NB4 (cell line): ENCODE measurements at regions not wholly inside any gene's neighbourhood (a gene's known extent, or its start where the extent isn't known, plus 50 kb on each side); places are given as distances from the start of the nearest gene placed in this dataset.

ENCODE experiments used
- DNase-seq: peaks from one replicate; pipeline ENCODE4 v3.0.0; 2010; ENCODE audit warnings: low read depth
- H3K4me3 ChIP-seq: one replicate; pipeline ENCODE4 v1.5.1; 2011; ENCODE audit warnings: mild to moderate bottlenecking, low read depth, low read length, moderate library complexity
- MYC ChIP-seq: IDR thresholded peaks from 2 replicates; pipeline ENCODE4 v1.6.1; 2011; ENCODE audit warnings: low read depth, low read length
- POLR2A ChIP-seq: IDR thresholded peaks from 2 replicates; pipeline ENCODE4 v1.6.1; 2011; ENCODE audit warnings: mild to moderate bottlenecking; ENCODE audit not compliant: insufficient read length; ENCODE audit errors: extremely low read depth
- TF ChIP-seq, protein P1 (sequence below): IDR thresholded peaks from one replicate; pipeline ENCODE4 v1.5.1; 2012; ENCODE audit warnings: low read depth, low read length
- TF ChIP-seq, protein P2 (sequence below): IDR thresholded peaks from 2 replicates; pipeline ENCODE4 v1.6.1; 2011; ENCODE audit warnings: low read depth, low read length

DNA sequence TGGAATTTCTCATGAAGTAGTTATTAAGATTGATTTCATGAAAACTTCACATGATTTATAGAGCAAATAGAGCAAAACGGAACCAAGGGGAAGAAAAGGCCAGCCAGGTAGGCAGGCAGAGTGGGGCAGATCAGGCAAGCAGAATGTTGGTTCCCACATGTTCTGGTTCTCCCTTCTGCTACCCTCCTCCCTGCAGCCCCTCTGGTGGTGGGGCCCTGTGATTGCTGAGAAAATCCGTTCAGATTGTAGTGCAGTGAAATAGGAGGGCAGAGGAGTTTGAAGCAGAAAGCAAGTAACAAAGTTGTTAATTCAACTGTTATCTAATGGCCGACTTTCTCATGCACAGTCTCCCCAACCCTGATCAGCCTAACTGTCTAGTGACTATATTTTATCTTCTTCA lies 185.3 kb downstream of the MID1IP1 start:
- TF ChIP-seq MYC, result no peak
- TF ChIP-seq, protein P1, sequence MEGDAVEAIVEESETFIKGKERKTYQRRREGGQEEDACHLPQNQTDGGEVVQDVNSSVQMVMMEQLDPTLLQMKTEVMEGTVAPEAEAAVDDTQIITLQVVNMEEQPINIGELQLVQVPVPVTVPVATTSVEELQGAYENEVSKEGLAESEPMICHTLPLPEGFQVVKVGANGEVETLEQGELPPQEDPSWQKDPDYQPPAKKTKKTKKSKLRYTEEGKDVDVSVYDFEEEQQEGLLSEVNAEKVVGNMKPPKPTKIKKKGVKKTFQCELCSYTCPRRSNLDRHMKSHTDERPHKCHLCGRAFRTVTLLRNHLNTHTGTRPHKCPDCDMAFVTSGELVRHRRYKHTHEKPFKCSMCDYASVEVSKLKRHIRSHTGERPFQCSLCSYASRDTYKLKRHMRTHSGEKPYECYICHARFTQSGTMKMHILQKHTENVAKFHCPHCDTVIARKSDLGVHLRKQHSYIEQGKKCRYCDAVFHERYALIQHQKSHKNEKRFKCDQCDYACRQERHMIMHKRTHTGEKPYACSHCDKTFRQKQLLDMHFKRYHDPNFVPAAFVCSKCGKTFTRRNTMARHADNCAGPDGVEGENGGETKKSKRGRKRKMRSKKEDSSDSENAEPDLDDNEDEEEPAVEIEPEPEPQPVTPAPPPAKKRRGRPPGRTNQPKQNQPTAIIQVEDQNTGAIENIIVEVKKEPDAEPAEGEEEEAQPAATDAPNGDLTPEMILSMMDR, result no peak
- TF ChIP-seq, protein P2, sequence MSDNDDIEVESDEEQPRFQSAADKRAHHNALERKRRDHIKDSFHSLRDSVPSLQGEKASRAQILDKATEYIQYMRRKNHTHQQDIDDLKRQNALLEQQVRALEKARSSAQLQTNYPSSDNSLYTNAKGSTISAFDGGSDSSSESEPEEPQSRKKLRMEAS, result no peak
- TF ChIP-seq POLR2A, result no peak
- H3K4me3 ChIP-seq, result no peak overlapping the region
- DNase-seq, result no peak

DNA sequence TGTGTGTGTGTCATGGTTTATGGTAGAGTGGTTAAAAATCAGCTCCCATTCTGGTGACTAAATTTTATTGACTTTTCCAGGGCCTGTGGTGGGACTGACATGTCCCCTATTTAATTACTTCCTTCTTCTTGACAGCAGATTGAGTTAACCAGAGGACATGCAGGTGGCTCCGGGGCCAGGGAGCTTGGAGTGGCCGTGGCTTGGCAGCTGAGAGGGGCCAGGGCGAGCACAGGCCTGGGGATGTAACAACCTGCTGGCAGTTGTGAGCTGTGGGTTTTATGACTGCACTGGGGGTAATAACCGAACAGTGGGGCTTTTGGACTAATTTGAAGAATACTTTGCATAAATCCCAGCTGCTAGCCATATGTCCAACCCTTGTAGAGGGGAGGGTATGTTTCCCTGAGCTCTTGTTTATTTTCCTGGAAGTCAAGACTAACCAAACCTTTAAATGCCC lies 186.0 kb downstream of the MID1IP1 start:
- H3K4me3 ChIP-seq, result no peak overlapping the region
- peak; percentile 64 for DNase-seq
- no peak for TF ChIP-seq POLR2A
- TF ChIP-seq MYC, result no peak
- TF ChIP-seq, protein P2, result no peak
- TF ChIP-seq, protein P1, result no peak

DNA sequence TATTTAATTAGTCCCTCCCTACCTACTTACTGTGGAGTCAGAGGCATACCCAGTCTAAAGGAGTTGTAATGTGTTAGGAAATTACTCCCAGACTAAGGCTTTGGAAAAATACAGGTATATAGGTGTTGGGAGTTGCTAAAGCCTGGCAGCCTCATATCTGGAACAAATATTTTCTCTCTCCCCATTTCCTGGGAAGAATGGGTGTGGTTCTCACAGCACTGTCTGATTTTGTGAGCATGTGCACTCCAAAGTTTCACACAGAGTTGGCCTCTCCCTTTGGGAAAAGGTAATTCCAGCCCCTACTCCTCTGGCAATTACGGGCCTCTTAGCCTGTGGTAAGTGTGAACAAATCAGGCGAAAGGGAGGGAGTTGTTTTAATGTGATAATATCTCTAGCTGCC lies 187.0 kb downstream of the MID1IP1 start:
- TF ChIP-seq, protein P1, result no peak
- TF ChIP-seq POLR2A, result no peak
- no peak for DNase-seq
- H3K4me3 ChIP-seq, result no peak overlapping the region

DNA sequence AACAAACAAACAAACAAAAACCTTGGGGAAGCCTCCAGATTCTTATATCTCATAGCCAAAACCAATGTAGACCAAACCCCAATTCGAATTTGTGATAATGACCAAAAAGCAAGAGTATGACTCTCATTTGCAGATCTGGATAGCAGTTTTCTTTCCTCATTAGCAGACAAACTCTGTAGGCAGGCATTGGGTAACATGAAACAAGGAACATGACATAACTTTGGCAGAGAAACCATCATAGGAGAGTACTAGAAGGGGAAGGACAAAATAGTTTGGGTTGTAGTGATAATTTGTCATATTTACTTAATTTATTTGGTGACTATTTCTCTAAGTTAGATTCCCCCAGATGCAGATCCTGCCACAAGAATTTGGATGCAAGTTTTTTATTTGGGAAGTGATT lies 187.8 kb downstream of the MID1IP1 start:
- DNase-seq, result peak; percentile 10
- H3K4me3 ChIP-seq, result no peak overlapping the region
- TF ChIP-seq MYC, result no peak
- TF ChIP-seq, protein P2, result no peak
- TF ChIP-seq, protein P1, result no peak
- no peak for TF ChIP-seq POLR2A

DNA sequence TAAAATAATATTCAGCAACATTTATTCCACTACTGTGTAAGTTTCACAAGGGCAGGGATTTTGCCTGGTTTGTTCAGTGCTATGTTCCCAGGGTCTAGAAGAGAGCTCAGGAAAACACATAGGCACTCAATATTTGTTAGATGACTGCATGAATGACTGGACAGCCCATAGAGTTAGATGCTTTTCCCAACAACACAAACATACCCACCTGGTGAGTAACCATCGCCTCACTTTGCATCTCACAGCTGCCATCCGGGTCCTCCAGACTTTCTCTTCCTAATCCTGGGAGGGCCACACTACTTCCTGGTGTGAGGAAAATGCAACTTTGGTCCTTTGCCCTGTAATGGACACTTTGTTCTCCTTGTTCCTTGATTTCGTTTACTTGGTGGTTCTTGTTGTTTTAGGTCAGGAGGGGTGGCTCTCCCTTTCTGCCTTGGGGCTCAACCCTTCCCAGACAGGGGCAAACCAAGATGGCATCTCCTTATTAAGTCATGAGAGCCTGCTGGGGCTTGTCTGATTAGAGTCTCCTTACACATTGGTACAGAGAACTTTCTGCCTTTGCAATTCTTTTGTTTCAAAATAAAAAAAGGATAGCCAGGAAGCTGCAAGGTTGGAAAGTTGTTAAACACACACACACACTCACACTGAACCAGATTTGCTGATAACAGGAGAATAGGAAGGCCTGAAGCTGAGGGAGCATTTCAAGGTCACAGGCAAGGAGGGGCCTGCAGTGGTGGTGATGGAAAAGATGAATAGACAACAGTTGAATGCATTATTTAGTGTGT lies 190.6 kb downstream of the MID1IP1 start:
- no peak for TF ChIP-seq POLR2A
- TF ChIP-seq, protein P1, result no peak
- TF ChIP-seq, protein P2, result no peak
- no peak for TF ChIP-seq MYC
- no peak overlapping the region for H3K4me3 ChIP-seq
- no peak for DNase-seq
